SK-N-SH (cell line): ENCODE measurements at regions not wholly inside any gene's neighbourhood (a gene's known extent, or its start where the extent isn't known, plus 50 kb on each side); places are given as distances from the start of the nearest gene placed in this dataset.
"Not testable (repeated sequence)": the region's sequence is repeated elsewhere in the genome, so short reads cannot be mapped to it uniquely, and the experiment has no call there.

Experiments used
- CTCF ChIA-PET: fragments of 300-600, 350-600 bp; formaldehyde crosslinking; extraction: SDS; loops from one replicate; lab custom pipeline; 2021; lab: Yijun Ruan, JAX
- POLR2A ChIA-PET: fragments of 350-600 bp; sonication (Branson Sonifier 250); formaldehyde crosslinking; extraction: SDS; loops from one replicate; lab custom pipeline; 2020; ENCODE audit warnings: antibody characterized with exemption, inconsistent platforms; lab: Yijun Ruan, JAX
- DNase-seq: peaks from one replicate; pipeline ENCODE4 v3.0.0; 2012
- H2AFZ ChIP-seq: fragments of 200-600 bp; sonication (generic); 2 replicates; pipeline ENCODE4 v1.8.1; 2016; ENCODE audit warnings: antibody characterized with exemption, mild to moderate bottlenecking, low read depth
- H3F3A ChIP-seq: fragments of 200-600 bp; sonication (generic); replicated peaks from 2 replicates; pipeline ENCODE3; 2016; ENCODE audit warnings: antibody characterized with exemption, mild to moderate bottlenecking; ENCODE audit not compliant: insufficient read depth
- H3K27ac ChIP-seq, 2 experiments: fragments of 200-500 bp in 1 of 2; fragments of 200-600 bp in 1 of 2; sonication (Bioruptor generic) in 1 of 2; sonication (generic), shearing (Covaris generic) in 1 of 2; 2 replicates each; pipeline versions ENCODE4 v1.5.1 to v1.6.1; 2014 to 2016; ENCODE audit warnings: low read depth in 2 of 2, inconsistent platforms in 1 of 2, low read length in 1 of 2, mild to moderate bottlenecking in 1 of 2, mixed read lengths in 1 of 2
- H3K27me3 ChIP-seq: fragments of 200-600 bp; sonication (generic), shearing (Covaris generic); 2 replicates; pipeline ENCODE4 v1.6.1; 2016; ENCODE audit warnings: mixed run types; ENCODE audit not compliant: insufficient read depth
- H3K36me3 ChIP-seq, 2 experiments: fragments of 200-500 bp in 1 of 2; fragments of 200-600 bp in 1 of 2; sonication (Bioruptor generic) in 1 of 2; sonication (generic) in 1 of 2; replicated peaks in 1 of 2; 2 replicates each; pipeline versions ENCODE3 to v1.5.1; 2014 to 2016; ENCODE audit warnings: low read length in 1 of 2, mild to moderate bottlenecking in 1 of 2; ENCODE audit not compliant: insufficient read depth in 2 of 2, control insufficient read depth in 1 of 2
- H3K4me1 ChIP-seq, 2 experiments: fragments of 200-500 bp in 1 of 2; fragments of 200-600 bp in 1 of 2; sonication (Bioruptor generic) in 1 of 2; sonication (generic), shearing (Covaris generic) in 1 of 2; 2 replicates each; pipeline versions ENCODE4 v1.5.1 to v1.6.1; 2014 to 2016; ENCODE audit warnings: low read depth in 1 of 2, low read length in 1 of 2, mixed run types in 1 of 2; ENCODE audit not compliant: insufficient read depth in 2 of 2, control insufficient read depth in 1 of 2
- H3K4me2 ChIP-seq: fragments of 200-600 bp; sonication (generic), shearing (Covaris generic); 2 replicates; pipeline ENCODE4 v1.6.1; 2017; ENCODE audit warnings: mixed run types
- H3K4me3 ChIP-seq, 2 experiments: fragments of 200-500 bp in 1 of 2; fragments of 200-600 bp in 1 of 2; sonication (Bioruptor generic) in 1 of 2; sonication (generic), shearing (Covaris generic) in 1 of 2; 2 replicates each; pipeline versions ENCODE4 v1.5.1 to v1.8.1; 2014 to 2016; ENCODE audit warnings: low read depth in 2 of 2, inconsistent platforms in 1 of 2, low read length in 1 of 2, mild to moderate bottlenecking in 1 of 2, mixed read lengths in 1 of 2, moderate library complexity in 1 of 2
- H3K79me2 ChIP-seq: fragments of 200-600 bp; sonication (generic); 2 replicates; pipeline ENCODE4 v1.8.1; 2017; ENCODE audit warnings: mild to moderate bottlenecking; ENCODE audit not compliant: insufficient read depth
- H3K9ac ChIP-seq: fragments of 200-600 bp; sonication (generic); 2 replicates; pipeline ENCODE4 v1.6.1; 2017; ENCODE audit warnings: mixed run types
- H3K9me2 ChIP-seq: fragments of 200-600 bp; sonication (generic); 2 replicates; pipeline ENCODE4 v1.6.1; 2017; ENCODE audit warnings: mixed run types
- H3K9me3 ChIP-seq: fragments of 200-600 bp; sonication (generic); 2 replicates; pipeline ENCODE4 v1.6.1; 2017; ENCODE audit warnings: mixed run types, mild to moderate bottlenecking, moderate library complexity
- H4K20me1 ChIP-seq: fragments of 200-600 bp; sonication (generic); 2 replicates; pipeline ENCODE4 v1.6.1; 2017; ENCODE audit warnings: mild to moderate bottlenecking, mixed run types; ENCODE audit not compliant: insufficient read depth
- CTCF ChIP-seq: fragments of 200-600 bp; sonication (generic); IDR thresholded peaks from 2 replicates; pipeline ENCODE4 v1.6.1; 2017; ENCODE audit warnings: antibody characterized with exemption, mild to moderate bottlenecking, moderate library complexity
- EP300 ChIP-seq, 2 experiments: IDR thresholded peaks; 2 replicates each; pipeline versions ENCODE4 v1.4.0 to v1.6.1; 2012; ENCODE audit warnings: borderline replicate concordance in 1 of 2, low read depth in 1 of 2, low read length in 1 of 2
- RXRA ChIP-seq: IDR thresholded peaks from 2 replicates; pipeline ENCODE4 v1.4.0; 2012; ENCODE audit warnings: low read depth, mild to moderate bottlenecking, borderline replicate concordance
- TEAD4 ChIP-seq: IDR thresholded peaks from 2 replicates; pipeline ENCODE4 v1.4.0; 2012; ENCODE audit warnings: mild to moderate bottlenecking, borderline replicate concordance; ENCODE audit not compliant: insufficient read depth
- ZBTB33 ChIP-seq: IDR thresholded peaks from 2 replicates; pipeline ENCODE4 v1.4.0; 2012; ENCODE audit warnings: low read depth, borderline replicate concordance
- WGBS: methylation state at CpG from one replicate; pipeline ENCODE4 v1.1.6; 2017; ENCODE audit warnings: low lambda C conversion rate; 5-methylcytosine and 5-hydroxymethylcytosine counted together

- H3K9me3 ChIP-seq, result no peaks in the 10 kb centered on the region
- peaks cover 0 to 6% of the 10 kb centered on the region in 2 experiments; a peak in 1 of 4 replicates for H3K4me1 ChIP-seq
- no peaks in the 10 kb centered on the region for H3K36me3 ChIP-seq
- H3K27ac ChIP-seq, result 0 out of 4 replicates have a peak overlapping the region, but pooled peaks of 1 of the 2 experiments have one; percentile 6
- ChIA-PET CTCF (no interaction called here), POLR2A (no interaction called here)
- no peak overlapping the region for H2AFZ ChIP-seq
- no peaks in the 10 kb centered on the region for H4K20me1 ChIP-seq
- H3F3A ChIP-seq, result no peaks in the 10 kb centered on the region
- H3K9me2 ChIP-seq, result no peaks in the 10 kb centered on the region
- no peaks in the 10 kb centered on the region for H3K27me3 ChIP-seq
- TF ChIP-seq ZBTB33 (no peak), RXRA (no peak), EP300 (IDR thresholded peaks at IDR 0.05; ENCODE audit: borderline replicate concordance in 1 of 2, low read depth in 1 of 2, low read length in 1 of 2) (no peak), TEAD4 (no peak)
- H3K9ac ChIP-seq, result no peak overlapping the region
- no peak for DNase-seq
- no peaks in the 10 kb centered on the region for H3K79me2 ChIP-seq
- 57% methylated on average over 8 of the region's 8 CpGs for WGBS
- no peak overlapping the region for H3K4me3 ChIP-seq
- no peak overlapping the region for H3K4me2 ChIP-seq
Observed at GRCh38 chr12:111239235-111239634, 129.7 kb downstream of the PHETA1 start.

- peaks cover 0 to 6% of the 10 kb centered on the region in 2 experiments; a peak in 1 of 4 replicates for H3K4me1 ChIP-seq
- no peak overlapping the region for H3K9ac ChIP-seq
- no peaks in the 10 kb centered on the region for H3K36me3 ChIP-seq
- no peaks in the 10 kb centered on the region for H3F3A ChIP-seq
- no peaks in the 10 kb centered on the region for H3K9me2 ChIP-seq
- no peak overlapping the region for H2AFZ ChIP-seq
- no peaks in the 10 kb centered on the region for H3K9me3 ChIP-seq
- CTCF ChIA-PET, result interaction anchor here (0.6 kb wide), 1 partner anchor 36 kb away, joined by 3 read pairs; no protein-coding TSS in a partner anchor
- H4K20me1 ChIP-seq, result no peaks in the 10 kb centered on the region
- no peaks in the 10 kb centered on the region for H3K79me2 ChIP-seq
- POLR2A ChIA-PET, result no interaction called here
- DNase-seq, result no peak
- TF ChIP-seq CTCF, result no peak
- 31% methylated on average over 5 of the region's 5 CpGs for WGBS
- H3K27me3 ChIP-seq, result no peaks in the 10 kb centered on the region
- H3K4me2 ChIP-seq, result no peak overlapping the region
- no peak overlapping the region for H3K4me3 ChIP-seq
- H3K27ac ChIP-seq, result no peak overlapping the region
Observed at GRCh38 chr12:111238075-111238734, 130.7 kb downstream of the PHETA1 start.

GRCh38 chr12:111234491-111234890 is 134.4 kb downstream of the PHETA1 start:
- CTCF ChIA-PET, result interaction anchor here (1.0 kb wide), 1 partner anchor 22 kb away, joined by 3 read pairs; no protein-coding TSS in a partner anchor
- H3F3A ChIP-seq, H3K79me2 ChIP-seq, H3K4me2 ChIP-seq, H3K9me2 ChIP-seq, H2AFZ ChIP-seq, H4K20me1 ChIP-seq, H3K9ac ChIP-seq, H3K9me3 ChIP-seq, POLR2A ChIA-PET, H3K36me3 ChIP-seq, H3K27ac ChIP-seq, H3K27me3 ChIP-seq, DNase-seq, H3K4me3 ChIP-seq, H3K4me1 ChIP-seq: not testable (repeated sequence)
- 20% methylated on average over 4 of the region's 4 CpGs for WGBS
